Adrenal gland (tissue), 5 donors: ENCODE measurements at regions not wholly inside any gene's neighbourhood (a gene's known extent, or its start where the extent isn't known, plus 50 kb on each side); places are given as distances from the start of the nearest gene placed in this dataset.

Source experiments
- POLR2A ChIP-seq, 2 donors: fragments of 450-650 bp; IDR thresholded peaks; one replicate each; pipeline ENCODE4 v1.6.1; 2017; ENCODE audit warnings: antibody characterized with exemption in 2 of 2, mild to moderate bottlenecking in 2 of 2, moderate library complexity in 1 of 2
- TF ChIP-seq, protein P1 (sequence below), 6 experiments: fragments of 450-650 bp in 4 of 6; fragments of 200-600 bp in 2 of 6; sonication (generic) in 1 of 6; IDR thresholded peaks; 1 replicate in 5 of 6; 2 replicates in 1 of 6; pipeline versions ENCODE4 v1.5.1 to v1.8.0; 2016 to 2021; ENCODE audit warnings: antibody characterized with exemption in 6 of 6, mild to moderate bottlenecking in 2 of 6, moderate library complexity in 1 of 6
- donor health status: DM: no; HTN: no; CAD: no.

DNA sequence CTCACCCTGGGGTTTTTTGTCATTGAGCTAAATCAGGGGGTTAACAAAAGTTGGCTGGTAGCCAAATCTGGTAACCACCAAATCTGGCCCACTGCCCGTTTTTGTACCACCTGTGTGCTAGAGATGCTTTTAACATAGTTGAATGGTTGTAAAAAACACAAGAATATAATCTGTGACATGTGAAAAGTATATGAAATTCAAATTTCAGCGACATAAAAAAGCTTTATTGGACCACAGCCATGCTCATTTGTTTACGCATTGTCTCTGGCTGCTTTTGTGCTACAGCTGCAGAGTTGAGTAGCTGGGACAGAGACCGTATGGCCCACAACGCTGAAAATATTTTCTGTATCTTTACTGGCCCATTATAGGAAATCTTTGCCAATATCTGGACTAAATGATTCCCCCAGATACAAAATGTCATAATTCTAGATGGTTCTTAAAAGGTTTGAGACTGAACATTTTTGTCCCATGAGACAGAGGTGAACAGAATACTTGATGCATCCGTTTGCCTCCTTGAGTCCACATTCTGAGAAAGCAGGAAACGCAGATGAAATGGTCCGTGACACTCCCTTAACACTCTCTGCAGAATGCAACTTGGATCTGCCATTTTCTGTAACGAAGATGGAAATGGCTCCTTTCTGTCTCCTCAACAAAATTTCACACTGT lies 120.9 kb upstream of the PDZRN3 start:
- TF ChIP-seq, protein P1, sequence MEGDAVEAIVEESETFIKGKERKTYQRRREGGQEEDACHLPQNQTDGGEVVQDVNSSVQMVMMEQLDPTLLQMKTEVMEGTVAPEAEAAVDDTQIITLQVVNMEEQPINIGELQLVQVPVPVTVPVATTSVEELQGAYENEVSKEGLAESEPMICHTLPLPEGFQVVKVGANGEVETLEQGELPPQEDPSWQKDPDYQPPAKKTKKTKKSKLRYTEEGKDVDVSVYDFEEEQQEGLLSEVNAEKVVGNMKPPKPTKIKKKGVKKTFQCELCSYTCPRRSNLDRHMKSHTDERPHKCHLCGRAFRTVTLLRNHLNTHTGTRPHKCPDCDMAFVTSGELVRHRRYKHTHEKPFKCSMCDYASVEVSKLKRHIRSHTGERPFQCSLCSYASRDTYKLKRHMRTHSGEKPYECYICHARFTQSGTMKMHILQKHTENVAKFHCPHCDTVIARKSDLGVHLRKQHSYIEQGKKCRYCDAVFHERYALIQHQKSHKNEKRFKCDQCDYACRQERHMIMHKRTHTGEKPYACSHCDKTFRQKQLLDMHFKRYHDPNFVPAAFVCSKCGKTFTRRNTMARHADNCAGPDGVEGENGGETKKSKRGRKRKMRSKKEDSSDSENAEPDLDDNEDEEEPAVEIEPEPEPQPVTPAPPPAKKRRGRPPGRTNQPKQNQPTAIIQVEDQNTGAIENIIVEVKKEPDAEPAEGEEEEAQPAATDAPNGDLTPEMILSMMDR (IDR thresholded peaks at IDR 0.05), result no peak
- TF ChIP-seq POLR2A (IDR thresholded peaks at IDR 0.05), result no peak
